ENCODE measurements at regions not wholly inside any gene's neighbourhood (a gene's known extent, or its start where the extent isn't known, plus 50 kb on each side); places are given as distances from the start of the nearest gene placed in this dataset.

GRCh38 chr1:29884740-29885139 lies 648.4 kb downstream of the PTPRU start:
- ATAC-seq, result no peak
- no peaks in the 10 kb centered on the region for H3K36me3 ChIP-seq
- 85 to 93% methylated on average over 2 of the region's 2 CpGs for WGBS, 2 donors (ENCODE audit: low coverage in 1 of 2)
- no peaks in the 10 kb centered on the region for H3K9me3 ChIP-seq
- H3K27me3 ChIP-seq, result peaks cover 27% of the 10 kb centered on the region
- H3K27ac ChIP-seq, result no peak overlapping the region
- H3K4me1 ChIP-seq, result no peaks in the 10 kb centered on the region
- H3K4me3 ChIP-seq, result no peak overlapping the region
- no peak for TF ChIP-seq POLR2A (IDR thresholded peaks at IDR 0.05)
- no peak for TF ChIP-seq EP300 (IDR thresholded peaks at IDR 0.05)
- no peak for TF ChIP-seq CTCF (IDR thresholded peaks at IDR 0.05)
- no peak for TF ChIP-seq POLR2AphosphoS5 (IDR thresholded peaks at IDR 0.05)

GRCh38 chr1:29883986-29884385 lies 647.7 kb downstream of the PTPRU start:
- Histone ChIP-seq H3K9me3 (no peaks in the 10 kb centered on the region), H3K27ac (no peak overlapping the region), H3K36me3 (no peaks in the 10 kb centered on the region), H3K4me3 (no peak overlapping the region), H3K4me1 (no peaks in the 10 kb centered on the region), H3K27me3 (peaks cover 29% of the 10 kb centered on the region)
- ATAC-seq, result no peak
- no peak for TF ChIP-seq POLR2AphosphoS5 (IDR thresholded peaks at IDR 0.05)
- TF ChIP-seq EP300 (IDR thresholded peaks at IDR 0.05), result no peak
- TF ChIP-seq CTCF (IDR thresholded peaks at IDR 0.05), result no peak
- no peak for TF ChIP-seq POLR2A (IDR thresholded peaks at IDR 0.05)
- 17 to 73% methylated on average over 1 to 6 of the region's 12 CpGs for WGBS, 2 donors (ENCODE audit: low coverage in 1 of 2)

GRCh38 chr1:29883411-29883832 lies 647.1 kb downstream of the PTPRU start:
- no peak overlapping the region for H3K27ac ChIP-seq
- no peaks in the 10 kb centered on the region for H3K36me3 ChIP-seq
- TF ChIP-seq CTCF (IDR thresholded peaks at IDR 0.05) (no peak), POLR2A (IDR thresholded peaks at IDR 0.05) (no peak), EP300 (IDR thresholded peaks at IDR 0.05) (no peak), POLR2AphosphoS5 (IDR thresholded peaks at IDR 0.05) (no peak)
- H3K4me1 ChIP-seq, result no peaks in the 10 kb centered on the region
- 71 to 81% methylated on average over 2 to 3 of the region's 4 CpGs for WGBS, 2 donors (ENCODE audit: low coverage in 1 of 2)
- no peaks in the 10 kb centered on the region for H3K9me3 ChIP-seq
- H3K4me3 ChIP-seq, result no peak overlapping the region
- peaks cover 35% of the 10 kb centered on the region for H3K27me3 ChIP-seq
- ATAC-seq, result no peak

- Histone ChIP-seq H3K27me3 (peaks cover 45% of the 10 kb centered on the region), H3K4me3 (no peak overlapping the region), H3K27ac (no peak overlapping the region), H3K4me1 (no peaks in the 10 kb centered on the region), H3K36me3 (no peaks in the 10 kb centered on the region), H3K9me3 (no peaks in the 10 kb centered on the region)
- no peak for ATAC-seq
- WGBS, 2 donors (ENCODE audit: low coverage in 1 of 2), result 80 to 92% methylated on average over 1 of the region's 1 CpG
- no peak for TF ChIP-seq CTCF (IDR thresholded peaks at IDR 0.05)
- TF ChIP-seq POLR2AphosphoS5 (IDR thresholded peaks at IDR 0.05), result no peak
Measured at GRCh38 chr1:29880556-29880955, 644.2 kb downstream of the PTPRU start.

- Histone ChIP-seq H3K36me3 (no peaks in the 10 kb centered on the region), H3K27me3 (peaks cover 41% of the 10 kb centered on the region), H3K4me3 (no peak overlapping the region), H3K4me1 (no peaks in the 10 kb centered on the region), H3K9me3 (no peaks in the 10 kb centered on the region), H3K27ac (no peak overlapping the region)
- no peak for TF ChIP-seq POLR2AphosphoS5 (IDR thresholded peaks at IDR 0.05)
- no peak for TF ChIP-seq EP300 (IDR thresholded peaks at IDR 0.05)
- no peak for TF ChIP-seq POLR2A (IDR thresholded peaks at IDR 0.05)
- TF ChIP-seq CTCF (IDR thresholded peaks at IDR 0.05), result no peak
- no peak for ATAC-seq
- 60 to 75% methylated on average over 2 to 3 of the region's 8 CpGs for WGBS, 2 donors (ENCODE audit: low coverage in 1 of 2)
Measured at GRCh38 chr1:29879217-29879616, 642.9 kb downstream of the PTPRU start.
